SU-DHL-6 (cell line): ENCODE measurements at regions not wholly inside any gene's neighbourhood (a gene's known extent, or its start where the extent isn't known, plus 50 kb on each side); places are given as distances from the start of the nearest gene placed in this dataset.

Experiments
- H2AFZ ChIP-seq: fragments of 200-600 bp; sonication (generic); 2 replicates; pipeline ENCODE4 v1.6.1; 2014; ENCODE audit warnings: low read depth, mild to moderate bottlenecking, moderate library complexity, mixed read lengths, antibody characterized with exemption, low read length; ENCODE audit not compliant: severe bottlenecking
- H3F3A ChIP-seq: fragments of 200-600 bp; shearing (Covaris generic); 2 replicates; pipeline ENCODE4 v1.6.0; 2016; ENCODE audit warnings: antibody characterized with exemption, mild to moderate bottlenecking; ENCODE audit not compliant: insufficient read depth
- H3K27ac ChIP-seq: fragments of 200-600 bp; sonication (generic); 2 replicates; pipeline ENCODE4 v1.5.1; 2016; ENCODE audit warnings: low read depth, mild to moderate bottlenecking, low read length, moderate library complexity, mixed read lengths
- H3K27me3 ChIP-seq: fragments of 200-600 bp; sonication (generic), shearing (Covaris generic); 2 replicates; pipeline ENCODE4 v1.6.0; 2014; ENCODE audit warnings: mild to moderate bottlenecking, low read length
- H3K36me3 ChIP-seq: fragments of 200-600 bp; sonication (generic); 2 replicates; pipeline ENCODE4 v1.6.1; 2014; ENCODE audit warnings: mild to moderate bottlenecking, low read length, mixed read lengths
- H3K4me2 ChIP-seq: fragments of 300-600, 200-600 bp; shearing (Covaris generic), sonication (generic); 2 replicates; pipeline ENCODE4 v1.6.0; 2014; ENCODE audit warnings: low read length, low read depth, mild to moderate bottlenecking; ENCODE audit not compliant: poor library complexity, severe bottlenecking
- H3K4me3 ChIP-seq: fragments of 200-600 bp; sonication (generic); 2 replicates; pipeline ENCODE4 v1.5.1; 2014; ENCODE audit warnings: antibody characterized with exemption, low read length, mild to moderate bottlenecking, mixed read lengths; ENCODE audit not compliant: insufficient read depth, poor library complexity, severe bottlenecking
- H3K79me2 ChIP-seq: fragments of 200-600 bp; sonication (generic); 2 replicates; pipeline ENCODE4 v1.6.1; 2014; ENCODE audit warnings: mild to moderate bottlenecking, low read length, moderate library complexity; ENCODE audit not compliant: insufficient read depth
- H3K9ac ChIP-seq: fragments of 200-600 bp; sonication (generic); 2 replicates; pipeline ENCODE4 v1.7.0; 2014; ENCODE audit warnings: mild to moderate bottlenecking, low read length
- H3K9me2 ChIP-seq: fragments of 200-600 bp; sonication (generic); replicated peaks from 2 replicates; pipeline ENCODE4 v1.6.1; 2014; ENCODE audit warnings: low read length; ENCODE audit not compliant: insufficient read depth
- H3K9me3 ChIP-seq: fragments of 200-600 bp; sonication (generic); 2 replicates; pipeline ENCODE4 v1.6.1; 2014; ENCODE audit warnings: low read length, mixed read lengths; ENCODE audit not compliant: insufficient read depth
- H4K20me1 ChIP-seq: fragments of 200-600 bp; sonication (generic); 2 replicates; pipeline ENCODE4 v1.6.1; 2014; ENCODE audit warnings: low read depth, mild to moderate bottlenecking, antibody characterized with exemption, low read length, moderate library complexity, mixed read lengths
- EZH2phosphoT487 ChIP-seq: fragments of 200-600 bp; sonication (generic), shearing (Covaris generic); conservative IDR thresholded peaks from 2 replicates; pipeline ENCODE4 v1.6.1; 2018; ENCODE audit warnings: mild to moderate bottlenecking, antibody characterized with exemption, low read length, moderate library complexity, mixed read lengths
- TF ChIP-seq, protein P1 (sequence below): fragments of 200-600 bp; sonication (generic); IDR thresholded peaks from one replicate; pipeline ENCODE4 v1.5.1; 2017; ENCODE audit warnings: antibody characterized with exemption, mild to moderate bottlenecking, low read length, moderate library complexity; ENCODE audit not compliant: insufficient read depth, poor library complexity, severe bottlenecking

- no peaks in the 10 kb centered on the region for H3K36me3 ChIP-seq
- H3K9me2 ChIP-seq: no peaks in the 10 kb centered on the region
- H3K27me3 ChIP-seq: no peaks in the 10 kb centered on the region
- no peak overlapping the region for H2AFZ ChIP-seq
- no peak overlapping the region for H3K9ac ChIP-seq
- H3K9me3 ChIP-seq: no peaks in the 10 kb centered on the region
- TF ChIP-seq, protein P1, sequence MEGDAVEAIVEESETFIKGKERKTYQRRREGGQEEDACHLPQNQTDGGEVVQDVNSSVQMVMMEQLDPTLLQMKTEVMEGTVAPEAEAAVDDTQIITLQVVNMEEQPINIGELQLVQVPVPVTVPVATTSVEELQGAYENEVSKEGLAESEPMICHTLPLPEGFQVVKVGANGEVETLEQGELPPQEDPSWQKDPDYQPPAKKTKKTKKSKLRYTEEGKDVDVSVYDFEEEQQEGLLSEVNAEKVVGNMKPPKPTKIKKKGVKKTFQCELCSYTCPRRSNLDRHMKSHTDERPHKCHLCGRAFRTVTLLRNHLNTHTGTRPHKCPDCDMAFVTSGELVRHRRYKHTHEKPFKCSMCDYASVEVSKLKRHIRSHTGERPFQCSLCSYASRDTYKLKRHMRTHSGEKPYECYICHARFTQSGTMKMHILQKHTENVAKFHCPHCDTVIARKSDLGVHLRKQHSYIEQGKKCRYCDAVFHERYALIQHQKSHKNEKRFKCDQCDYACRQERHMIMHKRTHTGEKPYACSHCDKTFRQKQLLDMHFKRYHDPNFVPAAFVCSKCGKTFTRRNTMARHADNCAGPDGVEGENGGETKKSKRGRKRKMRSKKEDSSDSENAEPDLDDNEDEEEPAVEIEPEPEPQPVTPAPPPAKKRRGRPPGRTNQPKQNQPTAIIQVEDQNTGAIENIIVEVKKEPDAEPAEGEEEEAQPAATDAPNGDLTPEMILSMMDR: no peak
- no peak for TF ChIP-seq EZH2phosphoT487
- no peaks in the 10 kb centered on the region for H3F3A ChIP-seq
- no peak overlapping the region for H3K27ac ChIP-seq
- no peaks in the 10 kb centered on the region for H4K20me1 ChIP-seq
- H3K4me3 ChIP-seq: no peak overlapping the region
- H3K79me2 ChIP-seq: no peaks in the 10 kb centered on the region
- H3K4me2 ChIP-seq: no peak overlapping the region
These were observed 201.9 kb upstream of the ANKH start for GRCh38 chr5:15073453-15073852.

DNA sequence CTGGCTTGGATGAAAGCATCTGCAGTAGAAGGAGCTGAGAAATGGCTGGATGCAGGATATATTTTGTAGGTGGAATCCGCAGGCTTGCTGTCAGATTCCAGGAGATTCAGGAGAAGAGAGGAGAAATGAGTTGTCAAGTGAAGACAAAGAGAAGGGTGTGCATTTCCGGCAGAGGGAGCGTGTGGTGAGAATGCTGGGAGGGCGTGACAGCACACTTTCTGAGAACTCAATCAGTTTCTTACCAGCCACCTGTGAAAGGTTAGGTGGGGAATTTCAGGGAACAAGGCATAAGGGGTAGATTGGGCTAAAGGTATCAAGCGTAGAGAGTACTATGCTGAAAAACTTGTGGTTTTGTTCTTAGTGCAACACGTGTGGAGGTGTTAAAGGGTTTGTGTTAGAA is 199.3 kb upstream of the ANKH start:
- Histone ChIP-seq H3K27me3 (no peaks in the 10 kb centered on the region), H3K27ac (no peak overlapping the region), H3K79me2 (no peaks in the 10 kb centered on the region), H3K9me2 (no peaks in the 10 kb centered on the region), H3K9me3 (no peaks in the 10 kb centered on the region), H3F3A (no peaks in the 10 kb centered on the region), H3K4me3 (no peak overlapping the region), H2AFZ (no peak overlapping the region), H3K4me2 (no peak overlapping the region), H4K20me1 (no peaks in the 10 kb centered on the region), H3K36me3 (no peaks in the 10 kb centered on the region), H3K9ac (no peak overlapping the region)
- TF ChIP-seq EZH2phosphoT487: no peak
- TF ChIP-seq, protein P1: no peak

- TF ChIP-seq, protein P1: no peak
- no peak for TF ChIP-seq EZH2phosphoT487
- no peaks in the 10 kb centered on the region for H3K9me2 ChIP-seq
- no peaks in the 10 kb centered on the region for H3K36me3 ChIP-seq
- no peak overlapping the region for H3K27ac ChIP-seq
- no peaks in the 10 kb centered on the region for H4K20me1 ChIP-seq
- H3K4me3 ChIP-seq: no peak overlapping the region
- no peak overlapping the region for H2AFZ ChIP-seq
- no peaks in the 10 kb centered on the region for H3F3A ChIP-seq
- H3K79me2 ChIP-seq: no peaks in the 10 kb centered on the region
- H3K27me3 ChIP-seq: no peaks in the 10 kb centered on the region
- no peak overlapping the region for H3K9ac ChIP-seq
- H3K9me3 ChIP-seq: no peaks in the 10 kb centered on the region
- no peak overlapping the region for H3K4me2 ChIP-seq
These were observed 197.9 kb upstream of the ANKH start for GRCh38 chr5:15069407-15069905.

- Histone ChIP-seq H3K9me2 (no peaks in the 10 kb centered on the region), H3K4me3 (no peak overlapping the region), H3K36me3 (no peaks in the 10 kb centered on the region), H3K79me2 (no peaks in the 10 kb centered on the region), H4K20me1 (no peaks in the 10 kb centered on the region), H3K9me3 (no peaks in the 10 kb centered on the region), H3K9ac (no peak overlapping the region), H3K27me3 (no peaks in the 10 kb centered on the region), H2AFZ (no peak overlapping the region), H3K4me2 (no peak overlapping the region), H3F3A (no peaks in the 10 kb centered on the region), H3K27ac (no peak overlapping the region)
- TF ChIP-seq EZH2phosphoT487: no peak
- TF ChIP-seq, protein P1: no peak
These were observed 193.5 kb upstream of the ANKH start for GRCh38 chr5:15065091-15065490.
